Left renal cortex interstitium (tissue), 4 donors: ENCODE measurements at regions not wholly inside any gene's neighbourhood (a gene's known extent, or its start where the extent isn't known, plus 50 kb on each side); places are given as distances from the start of the nearest gene placed in this dataset.

Source experiments
- DNase-seq, 4 donors: peaks; one replicate each; pipeline ENCODE4 v3.0.0-alpha.2; 2013; ENCODE audit warnings: low read depth in 4 of 4, low spot score in 2 of 4, missing footprints in 1 of 4

DNA sequence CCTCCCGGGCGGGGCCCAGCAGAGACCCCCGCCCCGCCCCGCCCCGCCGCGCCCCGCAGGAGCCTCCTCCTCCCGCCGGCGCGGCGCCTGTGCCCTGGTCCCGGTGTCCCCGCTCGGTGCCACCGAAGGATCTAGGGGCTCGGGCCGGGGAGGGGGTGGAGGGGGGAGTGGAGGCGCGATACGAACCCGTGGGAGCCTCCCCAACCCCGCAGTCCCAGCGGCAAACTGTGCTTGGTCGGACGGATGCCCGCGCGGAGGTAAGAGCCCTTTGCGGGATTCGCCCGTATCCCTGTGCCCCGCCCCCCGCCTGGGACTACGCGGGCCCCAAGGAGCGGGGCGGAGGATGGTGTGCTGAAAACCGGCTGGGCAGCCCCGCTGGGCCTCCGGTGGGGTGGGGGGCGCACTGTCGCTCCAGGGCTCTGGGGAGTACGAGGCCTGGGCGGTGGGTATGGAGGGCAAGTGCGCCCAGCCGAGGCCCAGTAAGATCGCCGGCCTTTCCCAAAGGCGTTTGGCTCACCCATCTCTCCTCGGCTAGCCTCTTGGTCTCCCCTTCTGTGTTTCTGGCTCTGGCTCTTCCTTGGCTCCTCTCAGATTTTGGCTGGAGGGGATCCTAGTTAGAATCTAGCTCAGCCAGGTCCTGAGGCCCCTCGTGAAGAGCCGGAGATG lies 65.6 kb upstream of the POLG start:
- DNase-seq = no peak

DNA sequence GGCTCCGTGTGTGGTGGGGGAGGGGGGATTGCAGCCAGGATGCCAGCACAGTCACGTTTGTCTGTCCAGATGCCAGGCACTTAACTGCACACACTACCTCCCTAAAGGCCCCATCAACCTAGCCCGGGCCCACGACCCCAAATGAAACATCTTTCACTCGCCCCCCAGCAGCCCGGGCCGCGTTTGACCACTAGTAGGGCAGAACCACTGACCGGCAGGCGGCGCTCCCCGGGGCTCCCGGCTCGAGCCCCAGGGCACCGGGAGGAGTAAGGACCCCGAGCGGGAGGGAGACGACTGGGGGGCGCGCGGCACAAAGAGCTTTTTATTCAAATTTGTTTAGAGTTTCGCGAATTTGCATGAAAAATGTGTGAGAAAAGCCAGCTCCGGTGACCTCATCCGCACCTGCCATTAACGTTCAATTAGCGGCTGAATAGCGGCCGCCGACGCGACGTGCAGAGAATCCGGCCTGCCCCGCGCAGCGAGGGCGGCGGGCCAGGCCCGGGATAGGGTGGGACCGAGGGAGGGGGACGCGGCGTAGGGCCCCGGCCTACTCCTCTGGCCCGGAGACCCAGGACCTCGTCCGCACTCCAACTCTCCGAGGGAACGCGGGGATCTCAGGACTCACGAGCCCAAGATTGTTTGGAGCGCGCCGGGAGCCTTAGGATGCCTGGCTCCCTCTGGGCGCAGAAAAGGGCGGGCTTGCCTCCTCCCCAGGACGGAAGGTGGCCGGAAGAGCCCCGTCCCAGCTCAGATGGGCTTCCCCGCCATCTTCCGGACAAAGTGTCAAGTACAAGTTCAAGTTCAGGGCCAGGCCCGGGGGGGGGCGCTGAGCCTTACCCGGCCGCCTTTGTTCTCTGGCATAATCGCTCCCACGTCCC lies 64.9 kb upstream of the POLG start:
- no peak for DNase-seq

DNA sequence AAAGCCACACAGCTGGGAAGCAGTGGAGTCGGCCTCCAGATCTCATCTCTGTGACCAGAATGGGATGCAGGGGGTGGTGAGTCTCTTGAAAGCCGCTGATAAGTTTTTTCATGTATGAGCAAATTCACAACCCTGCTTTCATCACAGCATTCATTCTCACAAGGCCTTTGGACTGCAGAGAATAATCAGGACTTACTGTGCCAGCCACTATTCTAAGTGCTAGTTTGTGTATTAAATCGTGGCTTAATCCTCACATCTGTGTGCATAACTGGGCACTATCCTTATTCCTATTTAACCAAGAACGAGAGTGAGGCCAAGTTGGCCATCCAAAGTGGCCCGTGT lies 64.2 kb upstream of the POLG start:
- DNase-seq = no peak

DNA sequence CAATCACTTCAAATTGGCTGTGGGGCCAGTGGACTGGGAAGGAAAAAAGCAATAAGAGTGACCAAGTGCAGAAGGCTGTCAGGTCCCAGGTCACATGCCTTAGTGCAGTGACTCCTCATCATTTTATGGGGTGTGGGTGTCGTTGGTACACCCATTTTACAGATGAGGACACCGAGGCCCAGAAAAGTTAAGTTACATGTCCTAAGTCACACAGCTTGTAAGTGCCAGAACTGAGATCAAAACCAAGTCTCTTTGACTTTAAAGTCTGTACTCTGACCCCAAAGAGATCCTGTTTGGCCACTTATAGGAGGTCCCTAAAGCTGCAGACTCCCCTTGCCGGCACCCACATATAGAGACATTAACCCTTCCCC lies 63.0 kb upstream of the POLG start:
- no peak for DNase-seq

DNA sequence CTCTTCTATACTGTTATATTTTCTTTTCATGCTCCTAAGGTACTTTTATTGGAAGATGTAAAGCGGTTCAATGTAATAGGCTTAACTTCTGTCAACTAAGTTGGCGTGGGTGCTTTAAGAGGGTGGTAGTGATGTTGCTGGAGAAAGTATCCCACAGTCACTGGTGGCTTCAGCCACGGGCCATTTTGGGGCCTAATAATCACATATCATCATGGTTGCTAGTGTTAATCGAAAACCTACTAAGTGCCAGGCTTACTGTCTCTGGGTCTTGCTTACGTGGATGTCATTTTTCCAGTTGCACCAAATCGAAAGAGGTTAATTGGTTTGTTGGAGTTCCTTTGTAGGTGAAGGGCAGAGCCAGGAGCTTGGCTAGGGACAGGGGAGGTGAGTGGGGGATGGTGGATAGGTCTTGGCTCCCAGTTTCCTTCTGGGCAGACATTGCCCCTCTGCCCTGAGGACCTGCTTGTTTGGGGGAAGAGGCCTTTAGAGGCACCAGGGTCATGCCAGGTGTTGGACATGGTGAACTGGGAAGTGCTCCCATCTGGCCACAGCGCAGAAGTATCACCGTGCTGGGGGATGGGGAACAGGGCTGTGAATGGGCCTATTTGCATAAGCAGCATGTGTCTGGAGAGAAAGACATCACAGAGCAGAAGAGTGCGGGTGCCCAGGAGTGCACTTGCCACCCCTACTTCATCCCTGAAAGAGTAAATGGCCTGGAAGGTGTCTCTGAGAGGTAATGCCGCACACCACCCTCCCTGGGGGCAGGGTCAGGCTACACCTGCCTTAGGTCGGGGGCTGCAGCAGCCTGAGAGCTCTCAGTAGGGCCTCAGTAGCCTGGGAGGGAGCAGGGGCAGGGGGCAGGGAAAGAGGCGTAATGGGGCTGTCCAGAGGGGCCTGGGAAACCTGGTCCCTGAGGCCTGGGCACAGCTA lies 62.4 kb upstream of the POLG start:
- DNase-seq = no peak

DNA sequence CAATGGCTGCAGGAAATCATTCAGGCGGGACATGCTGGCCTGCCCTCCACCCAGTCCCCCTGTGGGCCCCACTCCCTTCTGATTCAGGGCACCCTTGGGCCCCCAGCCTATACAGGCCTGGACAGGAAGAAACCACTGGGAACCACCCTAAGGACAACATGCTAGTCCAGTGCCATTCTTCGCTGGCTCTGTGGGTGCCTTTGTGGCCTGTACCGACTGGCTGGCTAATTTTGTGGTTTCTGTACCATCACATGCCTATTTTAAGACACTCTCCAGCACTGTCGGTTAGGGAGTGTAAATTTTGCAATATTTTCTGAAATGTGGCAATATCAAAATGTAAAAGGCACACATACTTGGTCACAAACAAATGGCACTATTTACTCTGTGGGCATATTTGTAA lies 61.4 kb upstream of the POLG start:
- DNase-seq = no peak

DNA sequence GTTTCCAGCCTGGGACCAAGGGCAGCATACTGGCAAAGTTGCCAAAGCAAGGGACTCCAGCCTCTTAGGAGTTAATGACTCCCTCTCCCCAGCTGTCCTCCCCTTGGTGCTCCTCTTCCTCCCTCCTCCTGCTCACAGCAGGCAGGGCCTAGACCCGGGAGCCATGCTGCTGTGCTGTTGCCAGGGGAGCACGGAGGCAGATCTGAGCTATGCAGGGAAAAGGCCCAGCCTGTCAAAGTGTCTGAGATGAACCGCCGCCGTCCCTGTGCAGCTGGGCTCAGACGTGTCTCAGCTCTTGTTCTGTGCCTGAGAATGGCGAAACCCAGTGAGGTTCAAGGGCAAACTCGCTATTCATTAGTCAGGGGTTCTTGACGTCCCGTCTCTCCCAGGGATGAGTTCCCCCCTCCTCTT lies 60.8 kb upstream of the POLG start:
- DNase-seq = no peak

DNA sequence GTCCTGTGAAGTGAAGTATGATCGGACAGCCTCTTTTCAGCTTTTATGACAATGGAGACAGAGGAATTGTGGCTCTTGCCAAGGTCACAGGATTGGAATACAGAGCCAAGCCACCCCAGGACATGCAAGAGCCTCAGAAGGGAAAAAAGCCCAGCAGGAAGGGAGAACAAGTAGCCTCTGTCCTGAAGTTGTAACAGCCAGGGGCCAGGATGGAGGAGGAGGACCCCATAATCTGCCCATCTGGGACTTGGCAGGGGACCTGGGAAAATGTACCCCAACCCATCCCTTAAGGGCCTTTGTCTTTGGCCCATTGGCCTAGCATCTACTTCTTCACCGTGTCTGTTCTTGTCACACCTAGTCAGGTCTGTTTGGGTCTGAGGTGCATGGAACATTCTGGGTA lies 60.4 kb upstream of the POLG start:
- no peak for DNase-seq

DNA sequence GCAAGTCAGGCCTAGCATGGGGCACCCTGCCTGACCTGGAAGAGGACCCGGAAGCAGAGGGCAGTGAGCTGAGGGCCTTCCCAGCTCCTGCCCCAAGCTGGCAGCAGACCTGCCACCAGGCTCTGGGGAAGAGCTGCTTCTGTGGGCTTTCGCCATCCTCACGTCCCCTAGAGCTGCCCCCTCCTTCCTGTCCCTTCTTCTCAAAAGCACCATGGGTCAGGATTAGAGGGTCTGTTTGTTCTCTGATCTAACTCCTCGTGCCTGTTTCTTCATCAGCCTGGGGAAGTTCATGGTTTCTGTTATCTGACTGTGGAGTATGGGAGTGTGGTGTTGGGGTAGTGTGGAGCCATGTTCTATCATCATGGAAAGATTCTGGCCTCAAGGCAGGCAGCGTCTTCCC lies 58.4 kb upstream of the POLG start:
- DNase-seq = no peak

DNA sequence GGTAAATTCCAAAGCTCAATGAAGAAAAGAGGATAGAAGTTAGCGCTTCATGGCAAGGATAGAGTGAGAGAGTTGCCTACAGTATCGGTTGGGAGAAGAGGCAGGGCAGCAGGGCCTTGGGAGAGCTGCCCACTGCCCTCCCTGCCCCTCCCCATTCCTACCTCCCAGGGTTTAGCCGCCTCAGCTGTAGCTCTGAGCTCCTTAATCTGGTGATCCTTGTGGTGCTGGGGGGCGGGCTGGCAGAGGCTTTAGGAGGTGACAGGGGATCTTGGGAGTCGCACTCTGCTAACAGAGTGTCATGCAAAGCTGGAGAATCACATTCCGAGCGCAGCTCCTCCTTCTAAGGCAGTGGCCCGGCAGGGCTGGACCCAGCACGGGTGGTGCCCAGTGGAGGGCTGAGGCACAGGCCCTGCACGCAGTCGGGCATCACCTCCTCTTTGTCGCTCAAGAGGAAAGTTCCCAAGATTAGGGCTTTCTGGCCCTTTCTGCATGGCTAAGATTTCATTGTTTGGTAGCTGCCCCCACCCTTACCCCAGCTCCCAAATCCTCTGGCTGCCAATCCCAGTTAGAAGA lies 57.1 kb upstream of the POLG start:
- no peak for DNase-seq

DNA sequence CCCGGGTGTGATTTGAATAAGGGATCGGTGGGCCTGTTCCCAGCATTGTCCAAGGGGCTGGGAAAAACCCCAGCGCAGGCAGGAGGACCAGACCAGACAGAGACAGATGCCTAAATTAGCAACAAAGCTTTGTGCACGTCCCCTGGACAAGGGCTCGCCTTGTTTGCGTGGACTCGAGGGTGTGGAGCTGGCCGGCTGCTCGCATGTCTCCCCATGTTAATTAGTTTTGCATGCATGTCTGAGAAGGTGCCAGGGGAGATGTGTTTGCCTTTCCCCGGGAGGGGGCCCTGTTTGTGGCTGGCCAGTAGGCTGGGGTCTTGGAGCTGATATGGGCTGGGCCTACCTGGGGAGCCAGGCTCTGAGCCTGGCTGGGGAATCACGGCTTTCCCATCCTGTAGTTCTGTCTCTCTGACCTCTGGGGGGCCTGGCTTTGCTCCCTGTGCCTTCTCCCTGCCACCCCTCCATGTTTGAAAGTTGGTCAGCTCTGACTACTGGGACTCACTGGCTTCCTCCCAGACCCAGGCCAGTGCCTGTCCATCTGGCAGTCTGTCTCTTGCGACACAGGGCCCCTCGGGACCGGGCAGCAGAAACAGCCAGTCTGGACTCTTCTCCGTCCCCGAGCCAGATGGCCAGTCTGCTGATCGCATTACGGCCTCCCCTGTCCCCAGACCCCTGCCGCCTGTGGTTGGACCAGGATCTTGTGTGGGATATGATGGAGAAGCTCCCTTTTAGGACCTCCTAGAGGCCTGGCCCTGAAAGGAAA lies 55.4 kb upstream of the POLG start:
- no peak for DNase-seq

DNA sequence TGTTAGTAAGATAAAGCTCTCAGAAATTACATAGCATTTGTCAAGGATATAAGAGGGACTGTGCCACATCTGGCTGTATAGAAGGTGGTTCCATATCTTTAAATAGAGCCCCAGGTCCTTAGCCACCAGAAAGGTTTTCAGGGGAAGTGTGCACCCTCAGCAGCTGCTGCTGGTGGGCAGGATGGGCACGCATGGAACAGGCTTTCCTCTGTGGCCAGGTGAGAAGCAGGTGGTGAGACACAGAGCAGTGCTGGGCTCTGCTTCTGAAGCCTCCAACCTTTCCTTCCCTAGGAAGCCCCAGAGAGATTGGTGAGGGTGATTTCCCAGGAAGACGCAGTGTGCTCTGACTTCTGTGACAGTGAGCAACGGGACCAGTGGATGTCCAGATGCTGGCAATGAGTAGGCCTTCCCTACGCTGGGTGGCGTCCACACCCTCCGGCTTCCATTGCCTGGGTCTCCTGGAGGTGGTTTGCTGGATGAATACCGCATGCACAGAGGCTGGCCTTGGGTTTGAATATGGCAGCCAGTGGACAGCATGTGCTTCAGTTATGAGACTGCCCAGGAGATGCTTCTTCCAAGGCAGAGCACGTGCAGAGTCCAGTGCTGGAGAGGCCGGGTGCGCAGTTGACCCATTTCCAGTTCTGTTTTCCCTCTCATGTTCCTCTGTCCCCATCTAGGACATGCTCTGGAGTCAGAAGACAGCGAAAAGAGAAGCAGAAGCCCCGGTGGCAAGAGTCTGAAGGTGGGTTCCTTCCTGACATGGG lies 52.7 kb upstream of the POLG start:
- no peak for DNase-seq

DNA sequence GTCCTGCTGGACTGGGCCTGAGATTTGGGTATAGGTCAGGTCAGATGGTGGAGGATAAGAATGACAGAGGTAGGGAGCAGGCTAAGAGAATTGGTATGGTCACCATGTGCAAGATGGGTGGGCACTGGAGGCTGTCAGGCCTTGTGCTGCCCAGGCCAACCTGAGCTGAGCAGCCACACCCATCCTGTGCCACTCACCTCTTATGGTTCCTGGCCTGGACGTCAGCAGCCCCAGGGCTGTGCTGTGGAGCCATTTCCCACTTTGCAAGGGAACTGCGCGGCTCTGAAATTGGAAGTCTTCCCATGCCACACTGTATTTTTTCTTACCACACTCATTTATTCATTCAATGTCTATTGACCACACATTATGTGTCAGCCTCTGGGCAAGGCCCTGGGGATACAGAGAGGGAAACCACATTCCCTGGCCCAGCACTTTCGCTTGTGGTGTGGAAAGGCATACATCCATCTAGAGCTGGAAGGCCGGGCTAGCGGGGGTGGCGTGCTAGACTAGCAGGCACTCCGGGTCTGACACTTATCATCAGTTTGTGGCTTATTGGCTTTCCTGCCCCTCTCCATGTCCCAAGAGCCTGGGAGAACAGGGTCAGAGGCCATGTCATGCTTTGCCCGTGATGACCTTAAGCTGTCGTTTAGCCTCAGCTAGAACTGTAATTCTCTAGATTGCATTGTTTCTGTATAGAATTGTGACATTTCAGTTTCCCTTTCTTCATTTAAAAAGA lies 51.1 kb upstream of the POLG start:
- no peak for DNase-seq
